SH-SY5Y (cell line): ENCODE measurements at regions not wholly inside any gene's neighbourhood (a gene's known extent, or its start where the extent isn't known, plus 50 kb on each side); places are given as distances from the start of the nearest gene placed in this dataset.

Experiments
- GATA2 ChIP-seq: IDR thresholded peaks from 2 replicates; pipeline ENCODE4 v1.6.1; 2011; ENCODE audit warnings: mild to moderate bottlenecking, low read depth, low read length
- GATA3 ChIP-seq: IDR thresholded peaks from 2 replicates; pipeline ENCODE4 v1.6.1; 2011; ENCODE audit warnings: low read depth, mild to moderate bottlenecking, low read length, moderate library complexity

- no peak for TF ChIP-seq GATA3
- no peak for TF ChIP-seq GATA2
Observed at GRCh38 chr19:29449371-29449770, 76.4 kb upstream of the VSTM2B start.

- TF ChIP-seq GATA3 (no peak), GATA2 (no peak)
Observed at GRCh38 chr19:29450306-29450705, 75.5 kb upstream of the VSTM2B start.

DNA sequence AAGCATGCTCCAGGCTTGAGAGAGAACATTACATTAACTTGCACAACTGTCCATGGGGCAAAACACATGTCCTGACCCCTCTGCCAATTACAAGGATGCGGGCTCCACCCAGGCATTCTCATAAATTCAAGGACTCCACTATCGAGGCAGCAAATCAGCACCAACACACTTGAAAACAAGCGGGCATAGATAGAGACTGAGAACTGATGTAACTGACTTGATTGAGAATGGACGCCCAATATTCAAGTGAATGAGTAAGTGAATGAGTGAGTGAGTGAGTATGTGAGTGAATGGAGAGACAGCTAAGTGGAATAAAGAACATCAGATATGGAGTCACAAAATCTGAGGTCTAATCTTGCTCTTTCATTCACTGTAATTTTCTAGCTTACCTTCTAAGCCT lies 75.0 kb upstream of the VSTM2B start:
- TF ChIP-seq GATA3 (no peak), GATA2 (no peak)

GRCh38 chr19:29454109-29454508 lies 71.7 kb upstream of the VSTM2B start:
- no peak for TF ChIP-seq GATA2
- TF ChIP-seq GATA3 = no peak

- TF ChIP-seq GATA2 = no peak
- no peak for TF ChIP-seq GATA3
Observed at GRCh38 chr19:29457413-29457812, 68.4 kb upstream of the VSTM2B start.

DNA sequence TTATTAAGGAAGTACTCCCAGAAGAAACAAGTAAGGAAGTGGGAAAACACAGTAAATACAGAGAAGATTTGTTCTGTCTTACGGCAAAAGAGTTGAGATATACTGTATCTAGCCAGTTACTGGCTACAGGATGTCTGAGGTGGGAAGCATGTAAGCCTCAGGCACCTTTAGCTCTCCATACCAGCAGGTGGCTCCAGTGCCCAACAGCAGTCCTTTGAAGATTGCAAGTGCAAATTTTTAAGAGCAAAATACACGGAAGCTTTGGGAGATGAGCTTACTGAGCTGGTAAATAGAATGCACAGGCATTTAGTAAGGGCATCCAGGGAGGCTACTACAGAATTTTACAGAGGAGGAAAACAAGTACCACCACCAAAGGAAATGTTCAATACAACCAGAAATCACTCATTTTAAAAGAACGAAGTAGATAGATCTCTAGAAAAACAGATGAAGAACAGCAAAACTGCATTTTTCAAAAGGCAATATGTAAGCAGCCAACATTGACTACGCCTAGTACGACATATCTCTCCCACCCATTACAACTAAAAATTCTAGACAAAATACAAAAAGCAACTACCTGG lies 57.9 kb upstream of the VSTM2B start:
- TF ChIP-seq GATA2 (no peak), GATA3 (no peak)

DNA sequence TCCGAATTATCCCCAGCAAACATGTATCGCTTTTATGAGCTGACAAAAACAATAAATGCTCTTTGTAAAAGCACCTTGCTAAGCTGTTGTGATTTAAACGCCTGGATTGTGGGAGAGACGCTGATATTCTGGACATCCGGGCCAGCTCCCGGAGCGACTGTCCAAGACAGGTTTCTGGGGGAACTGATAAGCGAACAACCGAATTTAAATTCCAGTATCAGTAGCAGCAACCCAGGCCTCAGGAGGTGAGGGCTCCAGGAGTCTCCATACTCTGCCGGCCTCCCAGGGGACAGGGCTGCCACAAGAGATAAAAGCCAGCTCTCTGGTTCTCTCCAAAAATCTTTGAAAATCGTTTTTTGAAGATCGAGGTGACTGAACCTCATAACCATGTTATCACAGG lies 50.3 kb upstream of the VSTM2B start:
- TF ChIP-seq GATA2 (no peak), GATA3 (no peak)
